Astrocyte of the cerebellum (primary cell): ENCODE measurements at regions not wholly inside any gene's neighbourhood (a gene's known extent, or its start where the extent isn't known, plus 50 kb on each side); places are given as distances from the start of the nearest gene placed in this dataset.
"Not testable (repeated sequence)": the region's sequence is repeated elsewhere in the genome, so short reads cannot be mapped to it uniquely, and the experiment has no call there.

Source experiments
- DNase-seq: peaks from one replicate; pipeline ENCODE4 v3.0.0-alpha.2; 2011; ENCODE audit warnings: low read depth
- H3K4me3 ChIP-seq: 2 replicates; pipeline ENCODE4 v1.5.1; 2011; ENCODE audit warnings: mild to moderate bottlenecking, low read depth, low read length, moderate library complexity
- in situ Hi-C: cut with HindIII; loops from 2 replicates; pipeline ENCODE4 v1.10.0; 2017; ENCODE audit warnings: low sequenced_read_pairs
- TF ChIP-seq, protein P1 (sequence below): IDR thresholded peaks from 2 replicates; pipeline ENCODE4 v1.5.1; 2012; ENCODE audit warnings: low read length, low read depth, moderate library complexity, mild to moderate bottlenecking; ENCODE audit errors: missing control alignments

DNA sequence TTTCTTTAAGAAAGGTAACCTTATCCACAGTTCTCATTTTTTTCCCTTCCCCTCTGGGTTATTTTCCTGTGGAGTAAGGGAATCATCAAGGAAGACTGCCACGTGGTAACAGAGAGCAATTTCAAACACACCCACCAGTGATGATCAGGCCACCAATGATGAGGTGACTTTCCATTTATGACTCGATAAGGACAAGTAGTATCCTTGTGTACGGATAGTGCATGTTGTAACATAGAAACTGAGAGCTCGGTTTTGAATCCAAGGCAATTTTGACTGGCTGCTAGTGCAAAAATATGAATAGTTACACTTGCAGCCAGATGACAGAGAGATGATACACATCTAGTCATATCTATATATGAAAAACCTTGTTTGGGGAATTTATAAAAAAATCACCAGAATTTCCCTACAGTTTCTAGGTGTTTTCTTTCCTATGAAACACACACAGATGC lies 143.6 kb upstream of the TCF4 start:
- TF ChIP-seq, protein P1, sequence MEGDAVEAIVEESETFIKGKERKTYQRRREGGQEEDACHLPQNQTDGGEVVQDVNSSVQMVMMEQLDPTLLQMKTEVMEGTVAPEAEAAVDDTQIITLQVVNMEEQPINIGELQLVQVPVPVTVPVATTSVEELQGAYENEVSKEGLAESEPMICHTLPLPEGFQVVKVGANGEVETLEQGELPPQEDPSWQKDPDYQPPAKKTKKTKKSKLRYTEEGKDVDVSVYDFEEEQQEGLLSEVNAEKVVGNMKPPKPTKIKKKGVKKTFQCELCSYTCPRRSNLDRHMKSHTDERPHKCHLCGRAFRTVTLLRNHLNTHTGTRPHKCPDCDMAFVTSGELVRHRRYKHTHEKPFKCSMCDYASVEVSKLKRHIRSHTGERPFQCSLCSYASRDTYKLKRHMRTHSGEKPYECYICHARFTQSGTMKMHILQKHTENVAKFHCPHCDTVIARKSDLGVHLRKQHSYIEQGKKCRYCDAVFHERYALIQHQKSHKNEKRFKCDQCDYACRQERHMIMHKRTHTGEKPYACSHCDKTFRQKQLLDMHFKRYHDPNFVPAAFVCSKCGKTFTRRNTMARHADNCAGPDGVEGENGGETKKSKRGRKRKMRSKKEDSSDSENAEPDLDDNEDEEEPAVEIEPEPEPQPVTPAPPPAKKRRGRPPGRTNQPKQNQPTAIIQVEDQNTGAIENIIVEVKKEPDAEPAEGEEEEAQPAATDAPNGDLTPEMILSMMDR: no peak
- DNase-seq: no peak
- in situ Hi-C loops: no loop called here
- H3K4me3 ChIP-seq: no peak overlapping the region

GRCh38 chr18:55721006-55721405 lies 133.0 kb upstream of the TCF4 start:
- in situ Hi-C loops, H3K4me3 ChIP-seq, DNase-seq: not testable (repeated sequence)

DNA sequence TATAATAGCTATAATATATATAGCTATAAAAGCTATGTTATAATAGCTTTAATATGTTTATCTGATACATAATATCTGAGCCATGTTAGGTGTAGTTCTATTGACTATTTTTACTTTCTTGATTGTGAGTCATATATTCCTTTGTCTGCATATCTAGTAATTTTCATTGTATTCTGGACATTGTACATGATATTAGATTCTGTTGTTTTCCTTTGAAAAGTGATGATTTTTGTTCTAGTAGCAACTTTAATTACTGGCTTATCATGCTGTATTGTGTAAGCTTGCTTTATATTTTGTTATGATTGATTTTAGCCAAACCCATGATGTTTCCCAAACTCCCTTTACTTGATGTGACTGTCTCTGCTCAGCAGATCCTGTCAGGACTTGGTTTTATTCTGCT lies 125.7 kb upstream of the TCF4 start:
- in situ Hi-C loops: no loop called here
- no peak for DNase-seq
- TF ChIP-seq, protein P1: no peak
- H3K4me3 ChIP-seq: no peak overlapping the region

DNA sequence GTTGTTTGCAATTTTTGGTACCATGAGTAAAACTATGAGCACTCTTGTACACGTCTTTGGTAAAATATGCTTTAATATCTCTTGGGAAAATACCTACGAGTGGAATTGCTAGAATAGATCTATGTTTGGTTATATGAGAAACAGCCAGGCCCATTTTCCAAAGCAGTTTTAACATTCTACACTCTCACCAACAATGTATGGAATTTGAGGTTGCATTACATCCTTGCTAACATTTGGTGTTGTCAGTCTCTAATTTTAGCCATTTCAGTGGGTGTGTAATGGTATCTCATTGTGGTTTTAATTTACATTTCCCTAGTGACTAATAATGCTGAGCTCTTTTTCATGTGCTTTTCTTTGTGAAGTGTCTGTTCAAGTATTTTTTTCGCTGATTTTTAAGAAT lies 118.9 kb upstream of the TCF4 start:
- in situ Hi-C loops: no loop called here
- DNase-seq: no peak

GRCh38 chr18:55699233-55699765 lies 111.3 kb upstream of the TCF4 start:
- TF ChIP-seq, protein P1: no peak
- in situ Hi-C loops: no loop called here
- DNase-seq: no peak
- H3K4me3 ChIP-seq: no peak overlapping the region

More for the DNA sequence above, 118.9 kb upstream of the TCF4 start:
- H3K4me3 ChIP-seq: no peak overlapping the region
- TF ChIP-seq, protein P1: no peak

DNA sequence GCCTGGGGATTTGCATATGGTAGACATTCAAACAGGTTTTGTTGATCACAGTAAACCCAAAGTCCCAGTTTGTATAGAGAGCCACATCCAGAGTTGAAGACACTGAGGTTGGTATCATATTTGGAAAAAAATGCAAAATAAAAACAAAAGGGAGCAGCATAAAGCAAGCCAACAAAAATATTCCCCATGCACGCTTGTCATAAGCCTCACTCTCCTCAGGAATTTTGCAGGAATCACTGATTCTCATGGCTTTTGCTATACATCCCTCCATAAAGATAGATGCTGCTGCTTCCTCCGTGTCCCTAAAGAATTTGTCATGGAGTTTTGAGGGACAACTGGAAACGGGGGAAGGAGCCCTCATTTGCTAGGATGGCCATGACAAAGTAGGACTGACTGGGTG lies 108.8 kb upstream of the TCF4 start:
- H3K4me3 ChIP-seq: no peak overlapping the region
- DNase-seq: no peak
- in situ Hi-C loops: no loop called here
- TF ChIP-seq, protein P1: no peak

DNA sequence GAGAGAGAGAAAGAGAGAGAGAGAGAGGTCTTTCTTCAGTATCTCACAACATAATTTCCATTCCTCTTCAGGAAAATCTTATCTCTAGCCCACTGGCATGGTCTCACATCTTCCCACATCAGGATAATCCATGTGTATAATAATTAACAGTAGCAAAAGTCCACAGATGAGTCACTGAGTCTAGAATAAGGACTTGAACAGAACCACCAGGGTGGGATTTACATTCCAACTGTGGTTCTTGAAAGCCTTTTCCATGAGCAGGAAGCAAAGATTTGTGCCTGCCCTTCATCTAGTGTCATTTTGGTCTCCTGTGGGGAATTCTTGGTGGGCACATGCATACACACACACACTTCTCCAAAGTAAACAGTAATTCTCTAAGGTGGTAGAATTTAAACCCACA lies 107.1 kb upstream of the TCF4 start:
- no peak overlapping the region for H3K4me3 ChIP-seq
- in situ Hi-C loops: no loop called here
- DNase-seq: no peak
- TF ChIP-seq, protein P1: no peak
